SK-N-SH treated with all-trans-retinoic acid at 6 μM for 48 hours (cell line): ENCODE measurements at regions not wholly inside any gene's neighbourhood (a gene's known extent, or its start where the extent isn't known, plus 50 kb on each side); places are given as distances from the start of the nearest gene placed in this dataset.

Experiments used
- ATAC-seq: fragments of 200-7000 bp; cut with Tn5 transposase; 3 replicates; pipeline ENCODE4 v1.9.1; 2020; ENCODE audit warnings: mild to moderate bottlenecking, moderate library complexity
- ARNTL ChIP-seq: fragments of 450-650 bp; formaldehyde crosslinking; IDR thresholded peaks from 2 replicates; pipeline ENCODE4 v1.5.0; 2020; ENCODE audit warnings: low read depth, mild to moderate bottlenecking, moderate library complexity, borderline replicate concordance
- BACH2 ChIP-seq: fragments of 250-450 bp; sonication (Bioruptor Pico); IDR thresholded peaks from 2 replicates; pipeline ENCODE4 v1.9.0; 2021; ENCODE audit warnings: mild to moderate bottlenecking, borderline replicate concordance
- CSDC2 ChIP-seq: fragments of 250-450 bp; sonication (Bioruptor Pico); IDR thresholded peaks from 2 replicates; pipeline ENCODE4 v1.5.0; 2020; ENCODE audit warnings: mild to moderate bottlenecking, moderate library complexity
- CSRNP3 ChIP-seq: fragments of 250-450 bp; sonication (Bioruptor Pico); IDR thresholded peaks from 2 replicates; pipeline ENCODE4 v1.5.1; 2021; ENCODE audit warnings: mild to moderate bottlenecking, moderate library complexity
- ESRRG ChIP-seq: fragments of 250-450 bp; sonication (Bioruptor Pico); IDR thresholded peaks from 2 replicates; pipeline ENCODE4 v1.6.1; 2021; ENCODE audit warnings: mild to moderate bottlenecking
- GLIS3 ChIP-seq: fragments of 250-450 bp; sonication (Bioruptor Pico); IDR thresholded peaks from 2 replicates; pipeline ENCODE4 v1.5.0; 2020; ENCODE audit warnings: mild to moderate bottlenecking, moderate library complexity
- OSR1 ChIP-seq: fragments of 250-450 bp; sonication (Bioruptor Pico); IDR thresholded peaks from 2 replicates; pipeline ENCODE4 v1.8.0; 2022; ENCODE audit warnings: moderate library complexity, mild to moderate bottlenecking, inconsistent platforms
- PPARA ChIP-seq: fragments of 250-450 bp; sonication (Bioruptor Pico); IDR thresholded peaks from 2 replicates; pipeline ENCODE4 v1.5.0; 2020; ENCODE audit warnings: mild to moderate bottlenecking, borderline replicate concordance
- RARB ChIP-seq: fragments of 250-450 bp; sonication (Bioruptor Pico); IDR thresholded peaks from 2 replicates; pipeline ENCODE4 v1.8.0; 2021; ENCODE audit warnings: mild to moderate bottlenecking, moderate library complexity
- SNAI2 ChIP-seq: fragments of 250-450 bp; sonication (Bioruptor Pico); IDR thresholded peaks from 2 replicates; pipeline ENCODE4 v1.5.0; 2020; ENCODE audit warnings: mild to moderate bottlenecking, moderate library complexity
- TCF4 ChIP-seq: fragments of 250-450 bp; sonication (Bioruptor Pico); IDR thresholded peaks from 2 replicates; pipeline ENCODE4 v1.8.0; 2021; ENCODE audit warnings: mild to moderate bottlenecking, moderate library complexity, borderline replicate concordance
- TOX ChIP-seq: fragments of 250-450 bp; sonication (Bioruptor Pico); IDR thresholded peaks from 2 replicates; pipeline ENCODE4 v1.8.0; 2021; ENCODE audit warnings: mild to moderate bottlenecking, moderate library complexity, borderline replicate concordance
- ZC3H10 ChIP-seq: fragments of 250-450 bp; sonication (Bioruptor Pico); IDR thresholded peaks from 2 replicates; pipeline ENCODE4 v1.5.1; 2021; ENCODE audit warnings: mild to moderate bottlenecking, moderate library complexity
- ZFP3 ChIP-seq: fragments of 250-450 bp; sonication (Bioruptor Pico); IDR thresholded peaks from 2 replicates; pipeline ENCODE4 v1.5.0; 2020; ENCODE audit warnings: mild to moderate bottlenecking, moderate library complexity
- ZNF565 ChIP-seq: fragments of 450-650 bp; formaldehyde crosslinking; conservative IDR thresholded peaks from 2 replicates; pipeline ENCODE4 v1.5.0; 2020; ENCODE audit warnings: low read depth, mild to moderate bottlenecking, moderate library complexity
- ZNF70 ChIP-seq: fragments of 450-650 bp; formaldehyde crosslinking; IDR thresholded peaks from 2 replicates; pipeline ENCODE4 v1.5.0; 2020; ENCODE audit warnings: mild to moderate bottlenecking, moderate library complexity
- ZNF8 ChIP-seq: fragments of 450-650 bp; formaldehyde crosslinking; IDR thresholded peaks from 2 replicates; pipeline ENCODE4 v1.5.0; 2020; ENCODE audit warnings: mild to moderate bottlenecking, moderate library complexity
- TF ChIP-seq, protein P1 (sequence below): fragments of 250-450 bp; sonication (Bioruptor Pico); IDR thresholded peaks from 2 replicates; pipeline ENCODE4 v1.5.0; 2020; ENCODE audit warnings: mild to moderate bottlenecking, moderate library complexity
- TF ChIP-seq, protein P2 (sequence below): fragments of 250-450 bp; sonication (Bioruptor Pico); IDR thresholded peaks from 2 replicates; pipeline ENCODE4 v1.5.1; 2020; ENCODE audit warnings: low read depth, mild to moderate bottlenecking, moderate library complexity
- TF ChIP-seq, protein P3 (sequence below): fragments of 250-450 bp; sonication (Bioruptor Pico); IDR thresholded peaks from 2 replicates; pipeline ENCODE4 v1.8.0; 2021; ENCODE audit warnings: low read depth, mild to moderate bottlenecking, moderate library complexity, borderline replicate concordance

GRCh38 chr2:125591954-125592353 lies 1064.0 kb upstream of the GYPC start:
- TF ChIP-seq ARNTL (CRISPR knock-in tag) = no peak
- no peak for TF ChIP-seq ZC3H10 (CRISPR knock-in tag)
- TF ChIP-seq, protein P1, sequence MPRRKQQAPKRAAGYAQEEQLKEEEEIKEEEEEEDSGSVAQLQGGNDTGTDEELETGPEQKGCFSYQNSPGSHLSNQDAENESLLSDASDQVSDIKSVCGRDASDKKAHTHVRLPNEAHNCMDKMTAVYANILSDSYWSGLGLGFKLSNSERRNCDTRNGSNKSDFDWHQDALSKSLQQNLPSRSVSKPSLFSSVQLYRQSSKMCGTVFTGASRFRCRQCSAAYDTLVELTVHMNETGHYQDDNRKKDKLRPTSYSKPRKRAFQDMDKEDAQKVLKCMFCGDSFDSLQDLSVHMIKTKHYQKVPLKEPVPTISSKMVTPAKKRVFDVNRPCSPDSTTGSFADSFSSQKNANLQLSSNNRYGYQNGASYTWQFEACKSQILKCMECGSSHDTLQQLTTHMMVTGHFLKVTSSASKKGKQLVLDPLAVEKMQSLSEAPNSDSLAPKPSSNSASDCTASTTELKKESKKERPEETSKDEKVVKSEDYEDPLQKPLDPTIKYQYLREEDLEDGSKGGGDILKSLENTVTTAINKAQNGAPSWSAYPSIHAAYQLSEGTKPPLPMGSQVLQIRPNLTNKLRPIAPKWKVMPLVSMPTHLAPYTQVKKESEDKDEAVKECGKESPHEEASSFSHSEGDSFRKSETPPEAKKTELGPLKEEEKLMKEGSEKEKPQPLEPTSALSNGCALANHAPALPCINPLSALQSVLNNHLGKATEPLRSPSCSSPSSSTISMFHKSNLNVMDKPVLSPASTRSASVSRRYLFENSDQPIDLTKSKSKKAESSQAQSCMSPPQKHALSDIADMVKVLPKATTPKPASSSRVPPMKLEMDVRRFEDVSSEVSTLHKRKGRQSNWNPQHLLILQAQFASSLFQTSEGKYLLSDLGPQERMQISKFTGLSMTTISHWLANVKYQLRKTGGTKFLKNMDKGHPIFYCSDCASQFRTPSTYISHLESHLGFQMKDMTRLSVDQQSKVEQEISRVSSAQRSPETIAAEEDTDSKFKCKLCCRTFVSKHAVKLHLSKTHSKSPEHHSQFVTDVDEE (CRISPR knock-in tag) = no peak
- TF ChIP-seq OSR1 (CRISPR knock-in tag) = no peak
- no peak for ATAC-seq

GRCh38 chr2:125593036-125593435 lies 1062.9 kb upstream of the GYPC start:
- TF ChIP-seq SNAI2 (no peak), BACH2 (CRISPR knock-in tag) (no peak), OSR1 (CRISPR knock-in tag) (no peak), CSRNP3 (CRISPR knock-in tag) (no peak), ZNF565 (CRISPR knock-in tag) (no peak), ZNF8 (no peak), RARB (CRISPR knock-in tag) (no peak), ZC3H10 (CRISPR knock-in tag) (no peak), PPARA (CRISPR knock-in tag) (no peak), TOX (CRISPR knock-in tag) (no peak), TCF4 (CRISPR knock-in tag) (no peak), ZNF70 (no peak), ZFP3 (CRISPR knock-in tag) (no peak)
- TF ChIP-seq, protein P1 (CRISPR knock-in tag) = no peak
- TF ChIP-seq, protein P2, sequence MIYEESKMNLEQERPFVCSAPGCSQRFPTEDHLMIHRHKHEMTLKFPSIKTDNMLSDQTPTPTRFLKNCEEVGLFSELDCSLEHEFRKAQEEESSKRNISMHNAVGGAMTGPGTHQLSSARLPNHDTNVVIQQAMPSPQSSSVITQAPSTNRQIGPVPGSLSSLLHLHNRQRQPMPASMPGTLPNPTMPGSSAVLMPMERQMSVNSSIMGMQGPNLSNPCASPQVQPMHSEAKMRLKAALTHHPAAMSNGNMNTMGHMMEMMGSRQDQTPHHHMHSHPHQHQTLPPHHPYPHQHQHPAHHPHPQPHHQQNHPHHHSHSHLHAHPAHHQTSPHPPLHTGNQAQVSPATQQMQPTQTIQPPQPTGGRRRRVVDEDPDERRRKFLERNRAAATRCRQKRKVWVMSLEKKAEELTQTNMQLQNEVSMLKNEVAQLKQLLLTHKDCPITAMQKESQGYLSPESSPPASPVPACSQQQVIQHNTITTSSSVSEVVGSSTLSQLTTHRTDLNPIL = no peak
- no peak for ATAC-seq

DNA sequence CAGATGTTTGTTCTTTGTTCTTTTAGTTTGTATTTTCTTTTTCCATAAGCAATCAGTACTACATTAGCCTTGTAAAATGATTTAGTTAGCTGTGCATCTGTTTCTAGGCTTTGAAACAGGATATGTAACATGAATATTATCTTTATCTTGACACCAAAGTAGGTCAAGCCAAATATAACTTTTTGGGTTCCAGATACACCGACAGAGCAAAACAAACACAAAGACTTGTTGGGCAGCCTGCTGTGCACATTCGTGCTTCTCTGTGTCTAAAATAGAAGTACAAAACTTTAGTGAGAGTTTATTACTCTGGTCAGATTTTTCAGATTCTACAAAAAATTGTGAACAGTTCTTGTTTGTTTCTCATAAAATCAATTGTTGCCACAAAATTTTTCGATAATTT lies 1059.3 kb upstream of the GYPC start:
- ATAC-seq = no peak
- TF ChIP-seq ESRRG (CRISPR knock-in tag) (no peak), ZC3H10 (CRISPR knock-in tag) (no peak), OSR1 (CRISPR knock-in tag) (no peak), RARB (CRISPR knock-in tag) (no peak), ZFP3 (CRISPR knock-in tag) (no peak), ZNF70 (no peak), CSDC2 (CRISPR knock-in tag) (no peak), ARNTL (CRISPR knock-in tag) (no peak), TOX (CRISPR knock-in tag) (no peak), GLIS3 (CRISPR knock-in tag) (no peak), CSRNP3 (CRISPR knock-in tag) (no peak), ZNF565 (CRISPR knock-in tag) (no peak), PPARA (CRISPR knock-in tag) (no peak), SNAI2 (no peak), BACH2 (CRISPR knock-in tag) (no peak)
- TF ChIP-seq, protein P1 (CRISPR knock-in tag) = no peak
- TF ChIP-seq, protein P3, sequence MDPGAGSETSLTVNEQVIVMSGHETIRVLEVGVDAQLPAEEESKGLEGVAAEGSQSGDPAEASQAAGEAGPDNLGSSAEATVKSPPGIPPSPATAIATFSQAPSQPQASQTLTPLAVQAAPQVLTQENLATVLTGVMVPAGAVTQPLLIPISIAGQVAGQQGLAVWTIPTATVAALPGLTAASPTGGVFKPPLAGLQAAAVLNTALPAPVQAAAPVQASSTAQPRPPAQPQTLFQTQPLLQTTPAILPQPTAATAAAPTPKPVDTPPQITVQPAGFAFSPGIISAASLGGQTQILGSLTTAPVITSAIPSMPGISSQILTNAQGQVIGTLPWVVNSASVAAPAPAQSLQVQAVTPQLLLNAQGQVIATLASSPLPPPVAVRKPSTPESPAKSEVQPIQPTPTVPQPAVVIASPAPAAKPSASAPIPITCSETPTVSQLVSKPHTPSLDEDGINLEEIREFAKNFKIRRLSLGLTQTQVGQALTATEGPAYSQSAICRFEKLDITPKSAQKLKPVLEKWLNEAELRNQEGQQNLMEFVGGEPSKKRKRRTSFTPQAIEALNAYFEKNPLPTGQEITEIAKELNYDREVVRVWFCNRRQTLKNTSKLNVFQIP (CRISPR knock-in tag) = no peak
